ENCODE measurements at regions not wholly inside any gene's neighbourhood (a gene's known extent, or its start where the extent isn't known, plus 50 kb on each side); places are given as distances from the start of the nearest gene placed in this dataset.

- DNase-seq, result peak; percentile 17
Observed at GRCh38 chr3:22117751-22118346, 366.8 kb upstream of the ZNF385D start.

DNA sequence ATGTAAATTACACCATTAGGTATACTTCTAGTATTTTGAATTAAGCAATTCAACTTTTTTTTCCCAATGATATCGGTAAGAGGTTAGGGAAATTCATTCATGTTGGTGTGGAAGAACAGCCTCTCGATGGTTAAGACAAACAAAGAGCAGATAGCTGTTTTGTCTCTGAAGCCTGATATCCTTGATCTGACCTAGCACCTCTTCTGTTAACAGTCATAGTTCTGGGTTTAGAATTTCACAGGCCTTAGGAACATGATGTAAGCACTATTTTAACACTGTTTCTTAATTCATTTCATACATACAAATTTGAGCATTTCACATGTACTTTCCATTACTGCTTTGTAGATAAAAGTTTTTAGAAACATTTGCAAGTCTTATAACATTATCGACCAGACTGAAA lies 367.5 kb upstream of the ZNF385D start:
- no peak for DNase-seq

DNA sequence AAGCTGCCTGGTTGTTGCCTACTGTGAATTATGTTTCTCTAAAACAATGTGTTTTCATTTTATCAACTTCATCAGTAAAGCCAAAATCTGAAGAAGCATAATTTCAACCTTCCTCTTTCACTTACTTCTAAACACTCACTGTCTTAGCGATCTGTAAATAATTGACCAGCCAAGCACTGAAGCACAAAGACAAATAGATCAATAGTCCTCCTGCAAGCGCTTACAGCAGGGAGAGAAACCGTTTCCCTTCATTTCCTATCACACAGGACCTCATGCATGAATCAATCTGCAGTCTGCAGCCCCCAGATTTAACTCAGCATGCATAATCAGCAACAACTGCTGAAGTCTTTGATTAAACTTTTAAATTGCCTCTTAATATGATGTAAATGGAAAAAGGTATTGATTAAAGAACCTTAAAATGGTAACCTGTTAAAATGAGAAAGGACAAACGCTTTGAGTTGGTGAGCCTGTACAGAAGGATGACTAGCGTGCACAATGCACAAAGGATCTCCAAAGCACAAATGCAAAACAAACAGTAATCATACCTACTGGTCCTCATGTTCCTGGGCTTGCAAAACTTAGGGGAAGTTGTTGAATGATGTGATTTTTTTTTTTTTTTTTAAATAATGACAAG lies 370.2 kb upstream of the ZNF385D start:
- no peak for DNase-seq

DNA sequence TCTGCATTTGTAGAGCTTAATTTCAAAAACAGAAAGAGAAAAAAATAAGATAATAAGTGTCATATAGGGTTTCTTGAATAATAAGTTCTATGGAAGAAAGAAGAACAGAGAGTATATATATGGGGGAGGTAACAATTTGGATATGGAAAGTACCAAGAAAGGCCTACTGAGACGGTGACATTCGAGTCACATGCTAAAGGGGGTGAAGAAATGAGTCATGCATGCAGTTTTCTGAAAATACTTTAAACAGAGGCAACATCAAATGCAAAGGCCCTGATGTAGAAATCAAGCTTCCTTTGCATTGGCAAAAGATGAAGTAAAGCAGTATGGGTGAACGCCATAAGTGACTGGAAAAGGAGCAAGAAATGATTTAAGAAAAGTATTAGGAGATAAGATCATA lies 371.6 kb upstream of the ZNF385D start:
- no peak for DNase-seq

- DNase-seq, result no peak
Observed at GRCh38 chr3:22129101-22129500, 378.1 kb upstream of the ZNF385D start.

DNA sequence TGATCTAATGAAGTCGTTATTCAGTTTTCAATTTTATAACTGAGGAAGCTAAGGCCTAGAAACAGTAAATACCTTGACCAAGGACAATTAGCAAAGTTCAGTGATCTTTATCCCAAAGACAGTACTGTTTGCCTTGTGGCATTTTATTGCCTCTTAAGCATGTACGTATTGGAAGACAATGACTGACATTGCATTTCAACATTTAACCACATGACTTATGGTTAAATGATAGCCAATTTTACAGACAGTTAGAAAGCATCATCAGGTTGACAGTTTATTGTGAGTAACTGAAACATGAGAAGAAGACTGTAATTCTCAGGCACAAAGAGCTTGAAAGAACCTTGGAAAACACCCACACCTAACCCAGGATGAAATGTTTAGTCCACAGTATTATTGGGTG lies 390.8 kb upstream of the ZNF385D start:
- no peak for DNase-seq

GRCh38 chr3:22147161-22147560 lies 396.2 kb upstream of the ZNF385D start:
- DNase-seq, result no peak

GRCh38 chr3:22156868-22157267 lies 405.9 kb upstream of the ZNF385D start:
- DNase-seq, result no peak

DNA sequence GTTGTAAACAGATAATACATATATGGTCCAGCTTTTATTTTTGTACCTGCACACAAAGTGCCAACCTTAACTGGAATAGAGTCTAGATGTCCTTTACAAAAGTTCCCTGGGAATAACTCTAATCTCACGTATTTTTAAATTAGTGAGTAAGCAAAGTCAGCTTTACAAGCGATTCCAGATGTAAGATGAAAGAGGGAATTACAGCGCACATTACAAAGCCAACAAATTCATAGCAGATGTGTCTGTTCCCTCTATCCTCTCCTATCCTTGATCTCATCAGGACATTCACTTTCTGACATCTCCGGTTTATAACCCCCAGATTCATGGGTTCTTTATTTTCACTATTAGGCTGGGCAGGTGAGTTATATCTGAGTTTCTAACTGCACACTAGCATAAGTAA lies 406.8 kb upstream of the ZNF385D start:
- no peak for DNase-seq

GRCh38 chr3:22159004-22159695 lies 408.1 kb upstream of the ZNF385D start:
- DNase-seq, result no peak

- DNase-seq, result no peak
Observed at GRCh38 chr3:22161315-22161714, 410.3 kb upstream of the ZNF385D start.

- no peak for DNase-seq
Observed at GRCh38 chr3:22170370-22170769, 419.4 kb upstream of the ZNF385D start.

DNA sequence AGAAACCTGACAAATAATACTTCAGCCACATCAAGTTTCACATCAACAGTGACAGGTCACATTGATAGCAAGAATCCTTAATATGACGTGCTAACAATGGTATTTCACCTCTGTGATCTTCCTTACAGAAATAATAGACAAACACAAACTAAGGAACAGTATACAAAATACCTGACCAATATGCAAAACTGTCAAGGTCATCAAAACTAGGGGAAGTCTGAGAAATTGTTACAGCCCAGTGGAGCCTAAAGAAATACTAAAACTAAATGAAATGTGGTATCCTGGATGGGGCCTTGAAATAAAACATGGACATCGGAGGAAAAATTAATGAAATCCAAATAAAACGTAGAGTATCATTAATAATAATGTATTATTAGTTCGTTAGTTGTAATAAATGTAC lies 422.0 kb upstream of the ZNF385D start:
- DNase-seq, result no peak

DNA sequence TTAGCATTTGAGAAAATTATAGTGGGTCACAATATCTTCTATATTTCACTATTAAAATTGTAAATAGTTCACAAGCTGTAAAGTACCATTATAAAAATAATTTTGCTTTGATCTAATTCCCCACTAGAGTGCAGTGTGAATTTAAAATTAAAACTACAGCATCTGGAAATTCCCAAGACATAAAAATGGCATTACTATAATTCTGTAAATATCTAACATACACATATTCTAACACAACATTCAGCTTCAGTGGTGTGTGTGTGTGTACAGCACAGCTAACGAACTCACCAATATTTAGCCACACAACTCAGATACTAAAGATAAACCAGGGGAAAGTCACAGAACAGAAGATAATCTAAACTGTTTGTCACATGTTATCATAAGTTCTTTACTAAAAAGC lies 424.9 kb upstream of the ZNF385D start:
- DNase-seq, result no peak

- no peak for DNase-seq
Observed at GRCh38 chr3:22176911-22177310, 425.9 kb upstream of the ZNF385D start.

DNA sequence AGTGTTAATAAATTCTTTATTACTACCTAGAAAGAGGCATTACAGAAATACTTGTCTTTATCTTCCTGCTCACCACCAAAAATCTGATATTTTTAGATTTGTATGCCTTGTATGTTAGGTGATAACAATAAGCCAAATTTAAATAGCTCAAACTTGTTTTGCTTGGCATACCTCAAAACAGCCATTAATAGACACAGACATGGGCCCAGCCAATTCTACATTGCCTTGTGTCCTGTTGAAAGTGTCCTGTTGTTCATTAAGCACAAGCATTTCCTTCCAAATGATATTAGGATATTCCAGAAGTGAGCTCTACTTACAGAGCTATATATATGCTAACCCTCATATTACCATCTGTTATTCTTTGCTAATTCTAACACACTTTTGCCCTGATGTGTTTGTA lies 438.6 kb upstream of the ZNF385D start:
- no peak for DNase-seq

DNA sequence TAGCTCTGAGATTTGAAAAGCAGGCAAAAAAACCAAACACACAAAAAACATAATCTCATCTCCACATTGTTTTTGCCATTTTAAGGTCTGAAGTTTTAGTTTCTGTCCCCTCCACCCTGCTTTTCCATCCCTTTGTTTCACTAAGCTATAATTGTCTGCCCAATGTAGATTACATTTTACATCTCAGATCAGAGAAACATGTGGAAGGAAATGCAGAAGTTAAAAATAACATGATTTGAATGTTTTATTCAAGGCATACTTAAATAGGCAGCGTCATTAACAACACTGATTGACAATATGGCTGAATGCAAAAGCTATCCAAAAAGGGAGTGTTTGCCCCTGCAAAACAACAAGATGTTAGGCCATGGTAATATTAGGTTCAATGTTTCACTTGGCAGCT lies 448.1 kb upstream of the ZNF385D start:
- DNase-seq, result no peak

GRCh38 chr3:22208844-22209243 lies 457.8 kb upstream of the ZNF385D start:
- DNase-seq, result no peak

- DNase-seq, result no peak
Observed at GRCh38 chr3:22209578-22209977, 458.6 kb upstream of the ZNF385D start.

DNA sequence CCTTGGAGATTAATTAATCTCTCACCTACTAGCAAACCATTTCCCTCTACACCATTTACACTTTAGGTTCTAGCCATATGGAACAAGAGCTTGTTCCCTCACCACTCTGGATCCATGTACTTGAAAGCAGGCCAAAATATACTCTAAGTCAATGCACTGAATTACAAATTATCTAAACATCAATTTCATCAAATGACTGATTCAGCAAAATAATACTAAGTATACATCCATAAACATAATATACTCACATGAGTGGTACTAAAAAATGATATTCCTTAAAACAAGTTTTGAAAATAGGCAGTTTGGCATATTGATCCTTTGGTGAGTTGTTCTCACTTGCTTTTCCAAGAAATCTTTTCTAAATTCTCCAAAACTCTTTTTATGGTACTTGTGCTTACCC lies 459.7 kb upstream of the ZNF385D start:
- DNase-seq, result no peak

DNA sequence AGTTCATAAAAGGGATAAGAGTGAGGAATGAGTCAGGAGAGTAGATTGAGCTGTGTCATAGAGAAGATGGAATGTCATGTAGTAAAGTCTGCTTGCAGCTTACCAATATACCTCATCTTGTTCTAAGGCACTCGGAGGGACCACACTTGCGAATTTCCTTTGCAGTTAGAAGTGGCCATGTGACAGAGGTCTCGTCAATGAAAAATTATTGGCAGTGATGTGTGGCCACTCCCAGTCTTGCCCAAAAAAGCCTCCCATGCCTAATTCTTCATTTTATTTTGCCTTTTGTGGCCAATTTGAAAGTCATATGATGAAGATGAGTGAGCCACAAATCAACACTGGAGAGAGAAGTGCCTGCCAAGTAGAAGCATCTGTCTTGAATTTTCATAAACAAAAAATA lies 465.6 kb upstream of the ZNF385D start:
- DNase-seq, result no peak

GRCh38 chr3:22225161-22225560 lies 474.2 kb upstream of the ZNF385D start:
- DNase-seq, result no peak

GRCh38 chr3:22228705-22229104 lies 477.7 kb upstream of the ZNF385D start:
- DNase-seq, result no peak

DNA sequence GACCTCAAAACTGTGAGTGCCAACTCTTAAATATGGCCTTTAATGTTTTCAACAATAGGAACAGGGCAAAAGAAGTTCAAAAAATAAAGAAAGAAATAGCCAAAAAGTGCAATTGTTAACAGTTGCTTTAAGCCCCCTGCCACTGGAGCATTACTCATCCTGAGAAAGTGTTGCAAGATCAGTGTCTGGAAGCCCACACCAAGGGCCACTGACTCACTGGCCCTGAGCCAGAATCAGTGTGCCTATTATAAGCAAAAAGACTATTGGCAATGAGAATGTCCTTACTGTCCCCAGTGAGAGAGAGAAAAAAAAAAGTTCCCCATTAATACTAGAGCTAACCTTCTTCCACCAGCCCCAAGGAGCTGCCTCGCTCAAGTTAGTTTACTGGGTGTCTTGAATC lies 480.1 kb upstream of the ZNF385D start:
- DNase-seq, result no peak

Data from NCI-H69 (cell line).